ENCODE measurements at regions not wholly inside any gene's neighbourhood (a gene's known extent, or its start where the extent isn't known, plus 50 kb on each side); places are given as distances from the start of the nearest gene placed in this dataset.

DNA sequence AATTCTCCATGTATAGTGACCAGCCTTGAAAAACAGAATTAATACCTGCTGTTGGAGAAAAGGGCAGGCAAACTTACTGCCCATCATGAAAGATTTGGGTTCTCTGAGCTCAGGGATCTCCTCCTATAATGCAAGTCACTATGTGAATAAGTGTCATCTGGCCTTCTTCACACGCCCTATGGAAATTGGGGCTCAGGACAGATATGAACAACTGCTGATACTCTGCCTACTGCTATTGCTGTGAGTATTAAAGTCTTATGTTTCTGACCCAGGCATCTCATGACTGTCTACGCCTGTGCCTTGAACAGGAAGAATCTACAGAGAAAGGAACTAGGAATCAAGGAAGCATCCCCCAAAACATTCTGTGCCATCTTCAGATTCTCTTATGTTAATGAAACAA lies 226.1 kb downstream of the SOD2 start:
- TF ChIP-seq POLR2A (IDR thresholded peaks at IDR 0.05; ENCODE audit: low read length) (no peak), GATA1 (IDR thresholded peaks at IDR 0.05; ENCODE audit: low read depth, low read length) (no peak)
